ENCODE measurements at regions not wholly inside any gene's neighbourhood (a gene's known extent, or its start where the extent isn't known, plus 50 kb on each side); places are given as distances from the start of the nearest gene placed in this dataset.

GRCh38 chr18:76678248-76678647, 144.1 kb upstream of the ZNF236 start (continued):
- TF ChIP-seq ATF6 (CRISPR knock-in tag; IDR thresholded peaks at IDR 0.05) (no peak), AFF4 (CRISPR knock-in tag; IDR thresholded peaks at IDR 0.05; ENCODE audit: borderline replicate concordance) (no peak), ATF2 (CRISPR knock-in tag; IDR thresholded peaks at IDR 0.05; ENCODE audit: borderline replicate concordance, low read depth) (no peak), E2F1 (CRISPR knock-in tag; IDR thresholded peaks at IDR 0.05) (no peak), IRF1 (CRISPR knock-in tag; IDR thresholded peaks at IDR 0.05) (no peak), ZNF425 (CRISPR knock-in tag; conservative IDR thresholded peaks at IDR 0.05) (no peak), IRF2 (CRISPR knock-in tag; IDR thresholded peaks at IDR 0.05; ENCODE audit: borderline replicate concordance, low read depth) (no peak)

- POLR2A ChIA-PET: no interaction called here
- Mint-ChIP-seq H3K4me3 (no peak overlapping the region), H3K27me3 (ENCODE audit: low read depth) (no peaks in the 10 kb centered on the region)
These were observed 147.8 kb upstream of the ZNF236 start for GRCh38 chr18:76674596-76674995.

More at GRCh38 chr18:76674596-76674995, 147.8 kb upstream of the ZNF236 start:
- peaks cover 4% of the 10 kb centered on the region; the same call in 1 of the 2 replicates for H3K9me3 Mint-ChIP-seq
- peaks cover 19% of the 10 kb centered on the region for H3K4me1 Mint-ChIP-seq
- TF ChIP-seq ZMAT4 (CRISPR knock-in tag; IDR thresholded peaks at IDR 0.05) (no peak), FOXP1 (CRISPR knock-in tag; IDR thresholded peaks at IDR 0.05; ENCODE audit: borderline replicate concordance) (no peak)
- CTCF ChIA-PET: no interaction called here
- H3K27ac Mint-ChIP-seq: no peak overlapping the region
- no peak for DNase-seq (ENCODE audit: low spot score)
- ATAC-seq: no peak
- no peaks in the 10 kb centered on the region for H3K36me3 Mint-ChIP-seq
